K562 (cell line): ENCODE measurements at regions not wholly inside any gene's neighbourhood (a gene's known extent, or its start where the extent isn't known, plus 50 kb on each side); places are given as distances from the start of the nearest gene placed in this dataset.

ENCODE experiments used
- ARHGAP35 ChIP-seq: fragments of 450-650 bp; IDR thresholded peaks from 2 replicates; pipeline ENCODE4 v1.6.1; 2018; ENCODE audit not compliant: partially characterized antibody
- ARID2 ChIP-seq: fragments of 450-650 bp; IDR thresholded peaks from 2 replicates; pipeline ENCODE4 v1.6.1; 2017; ENCODE audit warnings: antibody characterized with exemption, mild to moderate bottlenecking
- BRCA1 ChIP-seq, 2 experiments: fragments of 450-650 bp in 1 of 2; sonication (generic) in 1 of 2; formaldehyde crosslinking in 1 of 2; IDR thresholded peaks; 2 replicates each; pipeline versions ENCODE4 v1.5.0 to v1.6.1; 2017 to 2020; ENCODE audit warnings: mild to moderate bottlenecking in 1 of 2, missing genetic modification reagents in 1 of 2
- CREB1 ChIP-seq, 2 experiments: sonication (generic) in 1 of 2; formaldehyde crosslinking in 1 of 2; IDR thresholded peaks; 2 replicates each; pipeline versions ENCODE4 v1.6.1 to v1.8.0; 2012 to 2022; ENCODE audit warnings: inconsistent platforms in 1 of 2, mild to moderate bottlenecking in 1 of 2, missing genetic modification reagents in 1 of 2, moderate library complexity in 1 of 2
- CXXC5 ChIP-seq: fragments of 250-450 bp; sonication (Bioruptor Pico); IDR thresholded peaks from 2 replicates; pipeline ENCODE4 v1.8.0; 2022; ENCODE audit warnings: inconsistent platforms, mild to moderate bottlenecking, moderate library complexity
- GABPB2 ChIP-seq: fragments of 250-450 bp; sonication (Bioruptor Pico); conservative IDR thresholded peaks from 2 replicates; pipeline ENCODE4 v1.5.1; 2021; ENCODE audit warnings: mild to moderate bottlenecking
- KAT8 ChIP-seq: fragments of 450-650 bp; IDR thresholded peaks from 2 replicates; pipeline ENCODE4 v1.6.1; 2016; ENCODE audit warnings: low read depth, mild to moderate bottlenecking
- MTA3 ChIP-seq: fragments of 450-650 bp; formaldehyde crosslinking; IDR thresholded peaks from 2 replicates; pipeline ENCODE4 v1.6.1; 2017; ENCODE audit warnings: mild to moderate bottlenecking, borderline replicate concordance
- MYC ChIP-seq, 2 experiments: fragments of 250-450 bp in 1 of 2; sonication (Bioruptor Pico) in 1 of 2; IDR thresholded peaks; 2 replicates each; pipeline versions ENCODE4 v1.5.1 to v1.6.1; 2012 to 2021; ENCODE audit warnings: low read depth in 2 of 2, borderline replicate concordance in 1 of 2, improper control_type of control experiment in 1 of 2, low read length in 1 of 2, mild to moderate bottlenecking in 1 of 2, moderate library complexity in 1 of 2
- NFIC ChIP-seq: fragments of 450-650 bp; IDR thresholded peaks from 2 replicates; pipeline ENCODE4 v1.6.1; 2017; ENCODE audit warnings: mild to moderate bottlenecking, inconsistent platforms
- PCBP1 ChIP-seq: fragments of 200-400 bp; formaldehyde crosslinking; IDR thresholded peaks from 2 replicates; pipeline ENCODE4 v1.6.1; 2018; ENCODE audit warnings: mild to moderate bottlenecking, low read depth, low read length; ENCODE audit not compliant: poor library complexity, severe bottlenecking
- PHF20 ChIP-seq: fragments of 450-650 bp; IDR thresholded peaks from 2 replicates; pipeline ENCODE4 v1.6.1; 2018; ENCODE audit not compliant: partially characterized antibody
- PHF8 ChIP-seq: fragments of 200-600 bp; sonication (generic); IDR thresholded peaks from 2 replicates; pipeline ENCODE4 v1.6.1; 2012; ENCODE audit warnings: mixed run types, mild to moderate bottlenecking, inconsistent platforms, low read length, moderate library complexity, borderline replicate concordance
- POLR3A ChIP-seq: IDR thresholded peaks from 2 replicates; pipeline ENCODE4 v1.6.1; 2011; ENCODE audit warnings: borderline replicate concordance, mild to moderate bottlenecking, moderate library complexity; ENCODE audit not compliant: insufficient read length, insufficient read depth; ENCODE audit errors: extremely low read depth
- RB1 ChIP-seq: fragments of 450-650 bp; IDR thresholded peaks from 2 replicates; pipeline ENCODE4 v1.6.1; 2017; ENCODE audit warnings: low read depth, mild to moderate bottlenecking
- RBM15 ChIP-seq: fragments of 200-400 bp; formaldehyde crosslinking; IDR thresholded peaks from 2 replicates; pipeline ENCODE4 v1.6.1; 2018; ENCODE audit warnings: mild to moderate bottlenecking, low read length, moderate library complexity; ENCODE audit not compliant: insufficient read depth
- RCOR1 ChIP-seq, 2 experiments: IDR thresholded peaks; 2 replicates each; pipeline ENCODE4 v1.6.1; 2012; ENCODE audit warnings: low read depth in 2 of 2, low read length in 2 of 2, borderline replicate concordance in 1 of 2, improper control_type of control experiment in 1 of 2
- SMC3 ChIP-seq: conservative IDR thresholded peaks from 2 replicates; pipeline ENCODE4 v1.6.1; 2011; ENCODE audit warnings: low read depth, low read length, improper control_type of control experiment; ENCODE audit not compliant: insufficient read depth
- SRSF3 ChIP-seq: fragments of 200-400 bp; formaldehyde crosslinking; IDR thresholded peaks from 2 replicates; pipeline ENCODE4 v1.6.1; 2016; ENCODE audit warnings: mild to moderate bottlenecking, low read length, moderate library complexity; ENCODE audit not compliant: insufficient read depth
- STAG1 ChIP-seq: sonication (generic); formaldehyde crosslinking; IDR thresholded peaks from 2 replicates; pipeline ENCODE4 v1.5.0; 2020; ENCODE audit warnings: missing genetic modification reagents, borderline replicate concordance
- TAF7 ChIP-seq: fragments of 450-650 bp; IDR thresholded peaks from 2 replicates; pipeline ENCODE4 v1.6.1; 2016; ENCODE audit warnings: missing genetic modification characterization, missing compliant biosample characterization
- TCFL5 ChIP-seq: fragments of 250-450 bp; sonication (Bioruptor Pico); conservative IDR thresholded peaks from 2 replicates; pipeline ENCODE4 v1.6.1; 2021; ENCODE audit warnings: mild to moderate bottlenecking, moderate library complexity, matching md5 sums
- VEZF1 ChIP-seq: fragments of 200-800 bp; sonication (Bioruptor generic); IDR thresholded peaks from 2 replicates; pipeline ENCODE4 v1.6.1; 2017; ENCODE audit warnings: missing genetic modification characterization, missing compliant biosample characterization
- ZNF347 ChIP-seq: fragments of 450-650 bp; formaldehyde crosslinking; IDR thresholded peaks from 2 replicates; pipeline ENCODE4 v1.4.0; 2020; ENCODE audit warnings: low read depth, mild to moderate bottlenecking, moderate library complexity
- ZNF57 ChIP-seq: fragments of 450-650 bp; formaldehyde crosslinking; IDR thresholded peaks from 2 replicates; pipeline ENCODE4 v1.4.0; 2020; ENCODE audit warnings: mild to moderate bottlenecking, moderate library complexity
- ZNF584 ChIP-seq: fragments of 200-800 bp; sonication (Bioruptor generic); IDR thresholded peaks from 2 replicates; pipeline ENCODE4 v1.6.1; 2016; ENCODE audit warnings: low read depth, mild to moderate bottlenecking, missing genetic modification characterization, missing compliant biosample characterization
- ZNF76 ChIP-seq: fragments of 250-450 bp; sonication (Bioruptor Pico); IDR thresholded peaks from 2 replicates; pipeline ENCODE4 v1.4.0; 2020; ENCODE audit warnings: mild to moderate bottlenecking, moderate library complexity, borderline replicate concordance
- ZNF830 ChIP-seq: fragments of 250-450 bp; sonication (Bioruptor Pico); IDR thresholded peaks from 2 replicates; pipeline ENCODE4 v1.5.0; 2021; ENCODE audit warnings: mild to moderate bottlenecking

GRCh38 chr3:193788189-193788991 lies 195.4 kb downstream of the OPA1 start (continued):
- TF ChIP-seq MYC (IDR thresholded peaks at IDR 0.05; ENCODE audit: low read depth, low read length) (peak; percentile 53; the same call in 1 of the 2 replicates), MYC (CRISPR knock-in tag; IDR thresholded peaks at IDR 0.05; ENCODE audit: borderline replicate concordance, low read depth) (no peak), ARID2 (peak; percentile 57; the same call in 1 of the 2 replicates), RB1 (0 out of 2 replicates have a peak, but pooled peaks have one; percentile 54), CREB1 (IDR thresholded peaks at IDR 0.05) (no peak), CREB1 (CRISPR knock-in tag; IDR thresholded peaks at IDR 0.05) (no peak), GABPB2 (CRISPR knock-in tag) (no peak), POLR3A (no peak), ZNF76 (CRISPR knock-in tag) (no peak), CXXC5 (CRISPR knock-in tag) (no peak), SMC3 (peak; percentile 84), ZNF57 (CRISPR knock-in tag) (no peak), ARHGAP35 (no peak), BRCA1 (IDR thresholded peaks at IDR 0.05) (no peak), BRCA1 (CRISPR knock-in tag; IDR thresholded peaks at IDR 0.05) (no peak), ZNF347 (CRISPR knock-in tag) (no peak), RBM15 (no peak), TCFL5 (no peak), VEZF1 (CRISPR knock-in tag) (0 out of 2 replicates have a peak, but pooled peaks have one; percentile 31), NFIC (peak; percentile 16; the same call in 1 of the 2 replicates), RCOR1 (IDR thresholded peaks at IDR 0.05; ENCODE audit: borderline replicate concordance in 1 of 2, low read depth in 2 of 2, low read length in 2 of 2) (peak in 1 of 2 experiments; percentile 77; a peak in 2 of 4 replicates), TAF7 (tag) (no peak), SRSF3 (no peak), PCBP1 (no peak), STAG1 (CRISPR knock-in tag) (peak; percentile 41; the same call in 1 of the 2 replicates), ZNF584 (CRISPR knock-in tag) (no peak), PHF20 (no peak), KAT8 (no peak), PHF8 (no peak), MTA3 (0 out of 2 replicates have a peak, but pooled peaks have one; percentile 3), ZNF830 (CRISPR knock-in tag) (no peak)
